Stimulated activated CD4-positive, alpha-beta T cell treated with anti-CD3 and anti-CD28 coated beads, Interleukin-1b, Interleukin-23, amount 100 ng/mL, for 24 hours (primary cell): ENCODE measurements at regions not wholly inside any gene's neighbourhood (a gene's known extent, or its start where the extent isn't known, plus 50 kb on each side); places are given as distances from the start of the nearest gene placed in this dataset.
A peak's percentile ranks its signal among the peaks of the same experiment; 100 is the strongest.
"Not testable (repeated sequence)": the region's sequence is repeated elsewhere in the genome, so short reads cannot be mapped to it uniquely, and the experiment has no call there.

Experiments used
- DNase-seq, 4 experiments: peaks; one replicate each; pipeline ENCODE4 v3.0.0-alpha.2; 2020; ENCODE audit warnings: low read depth in 4 of 4, low spot score in 1 of 4

DNA sequence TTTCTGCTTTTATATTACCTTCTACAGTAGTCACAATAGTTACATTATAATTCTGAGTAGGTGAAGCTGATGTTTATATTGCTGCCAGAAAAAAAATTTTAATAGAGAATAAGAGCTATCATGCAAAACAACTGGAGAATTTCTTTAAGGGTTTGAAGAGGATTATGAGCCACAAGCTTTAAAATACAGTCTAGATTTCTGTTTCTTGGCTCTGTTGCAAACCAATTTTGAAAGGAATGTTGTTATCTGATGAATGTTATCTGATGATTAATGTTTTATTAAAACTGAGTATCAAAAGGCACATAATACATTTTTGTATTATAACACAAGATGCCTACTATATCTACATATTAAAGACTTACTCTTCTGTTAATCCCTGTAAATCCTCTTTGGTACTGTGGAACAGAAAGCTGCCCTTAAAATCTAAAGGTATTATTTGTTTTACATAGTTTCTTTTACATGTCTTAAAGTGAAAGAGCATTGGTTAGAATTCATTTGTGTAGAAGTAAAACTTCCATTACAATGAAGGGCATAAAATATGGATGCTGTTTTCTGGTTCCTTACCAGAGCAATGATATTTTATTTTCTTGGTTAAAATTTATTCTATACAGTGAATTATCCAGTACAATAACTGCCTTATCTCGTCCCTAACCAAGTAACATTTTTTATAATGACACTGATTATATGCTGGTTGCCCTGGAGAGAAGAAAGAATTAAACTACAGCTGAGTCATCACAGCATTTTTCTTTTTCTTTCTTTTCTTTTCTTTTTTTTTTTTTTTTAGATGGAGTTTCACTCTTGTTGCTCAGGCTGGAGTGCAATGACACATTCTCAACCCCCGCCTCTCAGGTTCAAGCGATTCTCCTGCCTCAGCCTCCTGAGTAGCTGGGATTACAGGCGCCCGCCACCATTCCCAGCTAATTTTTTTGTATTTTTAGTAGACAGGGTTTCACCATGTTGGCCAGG is 205.7 kb downstream of the TANC2 start:
- no peak for DNase-seq

DNA sequence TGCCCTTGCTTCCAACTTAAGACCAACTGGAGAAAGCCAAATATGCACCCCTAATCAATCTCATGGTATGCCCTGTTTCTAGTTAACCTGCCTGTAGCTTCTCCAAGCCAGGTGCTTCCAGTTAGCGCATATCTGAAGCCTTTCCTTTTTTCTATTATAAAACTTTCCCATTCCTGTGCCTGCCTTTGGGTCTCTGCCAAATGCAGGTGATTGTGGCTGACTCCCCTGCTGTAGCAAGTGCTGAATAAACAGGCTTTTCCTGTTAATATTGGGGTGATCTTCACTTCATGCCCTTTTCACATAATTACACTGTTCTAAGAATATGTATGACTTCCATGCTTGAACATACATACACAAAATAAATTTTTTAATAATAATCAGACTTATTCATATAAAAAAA is 207.4 kb downstream of the TANC2 start:
- DNase-seq = no peak

GRCh38 chr17:63173903-63174302 is 207.9 kb downstream of the TANC2 start:
- no peak for DNase-seq

DNA sequence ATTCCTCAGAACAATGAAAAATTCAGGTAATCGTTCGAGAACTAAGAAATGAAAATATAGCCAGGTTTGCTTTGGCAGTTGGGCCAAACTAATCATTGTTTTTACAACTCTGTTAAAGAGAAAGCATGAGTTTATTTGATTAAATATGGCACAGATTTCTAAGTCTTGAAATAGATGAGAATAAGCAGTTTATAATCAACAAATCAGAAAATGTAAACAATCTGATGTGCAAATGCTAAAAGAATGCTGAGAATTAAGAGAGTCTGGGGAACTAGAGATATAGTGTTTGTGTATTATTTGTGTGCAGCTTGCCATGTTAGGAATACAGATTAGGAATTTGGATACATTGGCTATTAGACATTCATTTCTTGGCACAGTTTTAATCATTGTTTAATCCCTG is 212.5 kb downstream of the TANC2 start:
- DNase-seq = no peak

DNA sequence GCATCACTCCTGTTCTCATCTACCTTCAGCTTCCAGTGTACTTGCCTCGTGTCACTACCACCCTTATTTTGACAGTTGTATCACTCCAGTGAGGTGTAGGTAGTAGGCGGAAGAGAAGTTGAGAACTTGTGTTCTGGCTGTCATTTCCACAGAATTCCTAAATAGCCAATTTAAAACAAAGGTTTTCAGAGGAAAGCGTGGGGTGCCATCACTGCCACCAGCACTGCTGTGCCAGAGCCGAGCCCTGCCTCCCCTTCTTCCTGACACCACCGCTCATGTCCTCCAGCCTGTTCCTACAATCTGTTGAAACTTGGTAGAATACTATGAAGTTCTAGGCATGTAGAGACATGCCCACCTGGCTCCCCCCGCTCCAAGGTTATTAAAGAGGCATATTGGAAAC is 215.8 kb downstream of the TANC2 start:
- no peak for DNase-seq

DNA sequence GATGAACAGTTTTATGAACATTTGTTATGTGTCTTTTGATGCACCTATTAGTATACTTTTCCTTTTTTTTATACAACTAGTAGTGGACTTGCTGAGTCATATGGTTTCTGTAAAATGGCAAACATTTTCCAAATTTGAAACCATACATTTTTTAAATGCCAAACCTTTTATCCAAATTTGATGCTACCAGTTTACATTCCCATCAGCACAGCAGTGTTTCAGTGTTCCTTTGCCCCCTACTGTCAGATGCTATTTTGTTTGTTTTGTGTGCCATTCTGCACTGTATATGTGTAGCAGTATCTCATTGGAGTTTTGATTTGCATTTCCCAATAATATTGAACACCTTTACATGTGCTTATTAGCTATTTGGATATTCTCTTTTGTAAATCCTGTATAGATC is 219.4 kb downstream of the TANC2 start:
- no peak for DNase-seq

DNA sequence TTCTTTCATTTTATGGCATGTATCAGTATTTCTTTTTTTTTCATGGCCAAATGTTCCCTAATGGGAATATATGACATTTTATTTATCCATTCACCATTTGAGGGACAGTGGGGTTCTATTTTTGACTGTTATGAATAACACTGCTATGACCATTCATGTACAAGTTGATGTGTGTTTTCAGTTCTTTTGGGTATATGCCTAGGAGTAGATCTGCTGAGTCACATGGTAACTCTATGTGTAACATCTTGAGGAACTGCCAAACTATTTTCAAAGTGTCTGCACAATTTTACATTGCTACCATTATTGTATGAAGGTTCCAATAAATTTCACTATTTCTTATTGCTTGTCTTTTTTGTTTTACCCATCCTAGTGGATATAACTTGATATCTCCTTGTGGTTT is 223.0 kb downstream of the TANC2 start:
- no peak for DNase-seq

GRCh38 chr17:63189930-63190329 is 223.9 kb downstream of the TANC2 start:
- DNase-seq = no peak

GRCh38 chr17:63190821-63191370 is 224.9 kb downstream of the TANC2 start:
- no peak for DNase-seq

DNA sequence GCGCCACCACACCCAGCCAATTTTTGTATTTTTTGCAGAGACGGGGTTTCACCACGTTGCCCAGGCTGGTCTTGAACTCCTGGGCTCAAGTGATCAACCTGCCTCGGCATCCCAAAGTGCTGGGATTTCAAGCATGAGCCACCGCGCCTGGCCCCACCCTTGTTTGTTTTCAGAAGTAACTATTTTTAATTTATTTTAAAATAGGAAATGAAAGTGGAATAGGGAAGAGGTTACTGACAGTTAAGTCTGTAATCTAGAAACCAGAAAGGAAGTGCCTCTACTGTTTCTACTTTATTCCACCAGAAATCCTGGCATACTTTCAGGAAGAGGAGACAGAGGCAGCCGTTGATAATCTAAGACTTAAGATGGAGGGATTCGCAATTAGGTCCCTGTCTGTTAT is 225.6 kb downstream of the TANC2 start:
- DNase-seq = no peak

GRCh38 chr17:63193827-63194226 is 227.8 kb downstream of the TANC2 start:
- no peak for DNase-seq

- no peak for DNase-seq
Observed at GRCh38 chr17:63196772-63197335, 230.8 kb downstream of the TANC2 start.

DNA sequence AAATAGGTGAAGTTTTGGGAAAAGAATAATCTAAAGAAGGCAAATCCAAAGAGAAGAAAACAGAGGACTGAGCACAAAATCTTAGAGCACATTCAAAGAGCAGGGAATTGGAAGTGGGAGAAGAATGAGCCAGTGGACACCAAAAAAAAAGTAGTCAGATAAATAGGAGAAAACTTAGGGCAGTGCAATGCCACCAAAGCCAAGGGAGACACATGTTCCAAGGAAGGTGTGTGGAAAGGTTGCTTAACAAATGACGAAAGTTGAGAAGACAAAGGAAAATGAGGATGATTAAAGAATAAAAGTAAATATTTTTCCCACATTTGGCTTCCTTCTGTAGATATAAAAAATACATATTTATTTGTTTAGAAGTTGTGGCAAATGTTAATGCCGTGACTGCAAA is 237.6 kb downstream of the TANC2 start:
- DNase-seq = no peak

- DNase-seq = no peak
Observed at GRCh38 chr17:63221939-63222338, 224.2 kb downstream of the CYB561 start.

- DNase-seq = peak in 1 of 4 experiments; percentile 21
Observed at GRCh38 chr17:63222655-63223054, 223.5 kb downstream of the CYB561 start.

GRCh38 chr17:63223212-63223911 is 222.7 kb downstream of the CYB561 start:
- DNase-seq = no peak

DNA sequence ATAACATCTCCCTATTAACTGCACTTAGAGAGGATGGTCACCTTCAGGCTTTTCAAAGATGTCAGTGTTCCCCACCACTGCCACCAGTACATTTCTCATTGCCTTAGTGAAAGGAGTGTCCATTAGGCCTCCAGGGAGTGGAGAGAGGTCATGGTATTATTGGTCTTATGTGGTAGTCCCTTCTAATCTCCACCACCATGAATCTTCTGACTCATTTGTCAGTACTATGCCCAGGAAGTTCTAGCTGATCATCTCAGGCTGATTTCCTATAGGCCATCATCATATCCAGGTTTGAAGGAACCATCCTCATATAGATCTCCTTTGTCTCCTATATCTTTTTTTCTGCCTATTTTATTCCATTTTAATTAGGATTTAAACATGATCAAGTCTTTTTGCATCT is 221.5 kb downstream of the CYB561 start:
- no peak for DNase-seq

DNA sequence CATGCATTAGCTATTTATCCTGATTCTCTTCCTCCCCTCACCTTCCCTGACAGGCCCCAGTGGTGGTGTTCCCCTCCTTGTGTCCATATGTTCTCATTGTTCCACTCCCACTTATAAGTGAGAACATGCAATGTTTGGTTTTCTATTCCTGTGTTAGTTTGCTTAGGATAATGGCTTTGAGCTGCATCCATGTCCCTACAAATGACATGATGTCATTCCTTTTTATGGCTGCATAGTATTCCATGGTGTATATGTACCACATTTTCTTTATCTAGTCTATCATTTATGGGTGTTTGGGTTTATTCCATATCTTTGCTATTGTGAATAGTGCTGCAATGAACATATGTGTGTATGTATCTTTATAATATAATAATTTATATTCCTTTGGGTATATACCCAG is 219.4 kb downstream of the CYB561 start:
- not testable (repeated sequence) for DNase-seq

DNA sequence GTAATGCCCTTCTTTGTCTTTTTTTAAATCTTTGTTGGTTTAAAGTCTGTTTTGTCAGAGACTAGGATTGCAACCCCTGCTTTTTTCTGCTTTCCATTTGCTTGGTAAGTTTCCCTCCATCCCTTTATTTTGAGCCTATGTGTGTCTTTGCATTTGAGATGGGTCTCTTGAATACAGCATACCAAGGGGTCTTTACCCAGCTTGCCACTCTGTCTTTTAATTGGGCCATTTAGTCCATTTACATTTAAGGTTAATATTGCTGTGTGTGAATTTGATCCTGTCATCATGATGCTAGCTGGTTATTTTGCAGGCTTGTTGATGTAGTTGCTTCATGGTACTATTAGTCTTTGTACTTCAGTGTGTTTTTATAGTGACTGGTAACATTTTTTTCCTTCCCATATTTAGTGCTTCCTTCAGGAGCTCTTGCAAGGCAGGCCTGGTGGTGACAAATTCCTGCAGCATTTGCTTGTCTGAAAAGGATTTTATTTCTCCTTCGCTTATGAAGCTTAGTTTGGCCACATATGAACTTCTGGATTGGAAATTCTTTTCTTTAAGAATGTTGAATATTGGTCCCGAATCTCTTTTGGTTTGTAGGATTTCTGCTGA is 215.0 kb downstream of the CYB561 start:
- DNase-seq = not testable (repeated sequence)

DNA sequence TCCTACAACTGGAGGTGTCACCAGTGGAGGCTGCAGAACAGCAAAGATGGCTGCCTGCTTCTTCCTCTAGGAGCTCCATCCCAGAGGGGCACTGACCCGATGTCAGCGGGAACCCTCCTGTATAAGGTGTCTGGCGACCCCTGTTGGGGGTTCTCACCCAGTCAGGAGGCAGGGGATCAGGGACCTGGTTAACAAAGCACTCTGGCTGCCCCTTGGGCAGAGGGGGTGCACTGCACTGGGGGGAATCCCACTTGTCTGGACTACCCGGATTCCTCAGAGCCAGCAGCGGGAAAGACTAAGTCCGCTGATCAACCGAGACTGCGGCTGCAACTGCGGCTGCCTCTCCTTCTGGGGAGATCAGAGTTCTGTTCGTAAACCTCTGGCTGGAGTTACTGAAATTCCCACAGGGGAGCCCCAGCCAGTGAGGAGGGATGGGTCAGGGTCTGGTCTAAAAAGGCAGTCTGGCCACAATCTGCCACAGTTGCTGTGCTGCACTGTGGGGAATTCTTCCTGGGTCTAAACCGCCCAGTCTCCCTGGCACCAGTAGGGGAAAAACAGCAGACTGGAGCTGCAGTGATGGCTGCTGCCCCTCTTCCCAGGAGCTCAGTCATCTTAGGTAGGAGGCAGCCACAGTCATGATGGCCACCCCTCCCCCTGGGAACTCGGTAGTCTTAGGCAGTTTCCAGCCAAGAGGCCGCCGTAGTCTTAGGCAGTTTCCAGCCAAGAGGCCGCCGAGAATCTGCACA is 213.4 kb downstream of the CYB561 start:
- DNase-seq = no peak

- DNase-seq = no peak
Observed at GRCh38 chr17:63240106-63240505, 206.0 kb downstream of the CYB561 start.
